GM21423 (cell line): ENCODE measurements at regions not wholly inside any gene's neighbourhood (a gene's known extent, or its start where the extent isn't known, plus 50 kb on each side); places are given as distances from the start of the nearest gene placed in this dataset.
"Not testable (repeated sequence)": the region's sequence is repeated elsewhere in the genome, so short reads cannot be mapped to it uniquely, and the experiment has no call there.

Experiments used
- ATAC-seq: cut with Tn5 transposase; IDR thresholded peaks from one replicate; pipeline ENCODE4 v1.9.1; 2021; ENCODE audit warnings: mild to moderate bottlenecking, moderate library complexity; ENCODE audit not compliant: unreplicated experiment

GRCh38 chr2:118577202-118577601 is 270.2 kb downstream of the EN1 start:
- no peak for ATAC-seq

DNA sequence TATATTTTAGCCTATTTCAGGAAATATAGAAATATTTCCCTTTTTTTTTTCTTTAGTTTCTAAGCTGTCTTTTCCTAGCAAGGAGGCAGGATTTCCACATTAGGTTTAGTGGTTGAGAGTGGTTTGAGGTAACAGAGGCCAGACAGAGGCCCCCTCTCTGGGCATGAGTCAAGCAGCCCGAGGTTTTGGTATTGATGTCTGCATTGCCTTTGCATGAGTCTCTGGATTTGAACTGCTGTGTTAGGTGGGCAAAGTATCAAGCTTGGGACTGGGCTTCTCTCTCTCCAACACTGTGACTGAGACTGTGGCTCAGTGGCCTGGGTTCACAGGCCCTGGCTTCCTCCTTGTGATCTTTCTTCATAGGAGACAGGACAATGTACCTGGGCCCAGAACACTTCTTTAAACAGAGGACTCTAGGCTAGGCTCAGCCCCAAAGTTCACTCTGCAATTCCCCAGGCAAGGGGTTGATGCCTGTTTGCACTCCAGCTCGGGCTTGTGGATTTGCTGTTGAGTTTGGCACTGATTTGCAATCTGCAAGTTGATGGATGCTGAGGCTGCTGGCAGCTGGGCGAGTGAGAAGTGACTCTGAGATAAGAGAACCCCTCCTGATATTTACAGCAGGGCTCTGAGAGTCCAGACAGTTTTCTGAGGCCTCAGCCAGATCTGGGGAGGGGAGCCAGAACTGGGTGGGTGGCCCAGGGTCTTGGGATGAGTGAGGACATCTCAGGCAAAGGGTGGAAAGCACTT is 271.2 kb downstream of the EN1 start:
- ATAC-seq, result no peak

GRCh38 chr2:118572380-118572779 is 275.1 kb downstream of the EN1 start:
- not testable (repeated sequence) for ATAC-seq

DNA sequence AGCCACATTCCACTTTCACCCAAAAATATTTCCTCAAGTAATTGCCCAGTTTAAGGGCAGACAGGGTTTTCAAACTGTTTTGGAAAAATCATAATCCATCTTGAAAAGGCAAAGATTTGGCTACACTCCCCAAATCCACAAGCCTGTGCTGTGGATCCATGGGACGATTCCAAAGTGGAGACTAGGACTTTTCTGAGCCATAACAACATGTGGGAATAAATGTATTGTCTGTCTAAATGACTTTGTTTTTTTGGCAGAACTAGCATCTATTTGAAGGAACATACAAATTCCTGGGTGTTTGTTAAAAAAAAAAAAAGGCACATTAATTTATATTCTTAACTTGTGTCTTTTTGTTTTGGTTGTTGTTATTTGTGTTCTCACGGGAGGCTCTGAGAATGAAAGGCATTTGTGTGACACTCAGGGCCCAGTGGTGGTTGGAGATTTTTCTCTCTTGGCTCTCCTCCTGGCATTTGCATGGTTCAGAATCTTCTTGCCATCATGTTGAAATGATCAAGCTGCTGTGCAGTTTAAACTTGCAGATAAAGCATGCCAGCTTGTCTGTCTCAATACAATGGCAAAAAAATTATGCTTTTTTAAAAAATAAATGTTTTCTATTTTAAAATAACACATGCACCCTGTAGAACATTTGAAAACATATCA is 277.4 kb downstream of the EN1 start:
- no peak for ATAC-seq

DNA sequence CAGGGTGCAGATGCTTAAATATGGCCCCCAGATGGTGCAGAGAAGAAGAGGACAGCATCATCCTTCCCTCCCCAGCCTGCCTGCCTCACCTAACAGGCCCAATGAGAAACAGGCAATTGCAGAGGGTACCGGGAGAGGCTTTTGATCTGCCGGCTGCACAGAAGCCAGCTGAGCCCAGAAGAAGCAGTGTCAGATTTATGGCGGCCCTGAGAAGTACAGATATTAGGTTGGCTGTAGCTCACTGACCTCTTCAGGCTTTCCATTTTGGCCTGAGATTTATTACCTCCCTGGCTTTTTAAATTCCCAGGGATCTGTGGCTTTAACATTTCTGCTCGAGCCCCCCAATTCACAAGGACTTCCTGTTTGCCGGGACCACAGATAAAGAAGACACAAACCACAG is 278.7 kb downstream of the EN1 start:
- no peak for ATAC-seq

GRCh38 chr2:118565786-118566540 is 281.5 kb downstream of the EN1 start:
- no peak for ATAC-seq

- ATAC-seq, result no peak
Observed at GRCh38 chr2:118565301-118565700, 282.1 kb downstream of the EN1 start.

DNA sequence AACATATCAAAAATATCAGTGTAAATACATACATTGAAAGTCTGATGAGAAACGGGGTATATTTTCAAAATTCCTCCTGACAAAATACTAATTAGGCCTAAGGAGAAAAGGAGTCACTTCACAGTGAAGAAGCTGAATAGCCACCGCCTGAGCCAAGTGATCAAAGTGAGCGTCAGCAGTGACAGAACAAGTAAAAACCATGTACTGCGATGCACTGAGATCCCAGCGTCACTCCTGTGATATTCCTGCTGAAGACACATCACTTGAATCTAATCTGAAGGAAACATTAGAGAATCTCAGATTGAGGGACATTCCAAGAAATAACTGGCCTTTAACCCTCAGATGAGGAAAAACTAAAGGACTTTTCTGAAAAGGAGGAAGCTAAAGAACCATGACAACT is 285.3 kb downstream of the EN1 start:
- ATAC-seq, result no peak

DNA sequence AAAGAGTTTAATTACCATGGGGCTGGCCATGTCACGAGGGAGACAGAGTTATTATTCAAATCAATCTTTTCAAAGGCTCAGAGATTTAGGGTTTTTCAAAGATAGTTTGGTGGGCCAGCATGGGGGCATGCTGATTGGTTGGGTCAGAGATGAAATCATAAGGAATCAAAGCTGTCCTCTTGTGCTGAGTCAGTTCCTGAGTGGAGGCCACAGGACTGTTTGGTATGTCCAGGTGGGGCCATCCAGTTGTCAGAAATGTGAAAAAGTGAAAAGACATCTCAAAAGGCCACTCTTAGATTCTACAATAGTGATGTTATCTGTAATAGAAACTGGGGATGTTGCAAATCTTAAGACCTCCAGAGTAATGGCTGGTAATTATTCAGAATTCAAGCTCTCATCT is 288.6 kb downstream of the EN1 start:
- no peak for ATAC-seq

DNA sequence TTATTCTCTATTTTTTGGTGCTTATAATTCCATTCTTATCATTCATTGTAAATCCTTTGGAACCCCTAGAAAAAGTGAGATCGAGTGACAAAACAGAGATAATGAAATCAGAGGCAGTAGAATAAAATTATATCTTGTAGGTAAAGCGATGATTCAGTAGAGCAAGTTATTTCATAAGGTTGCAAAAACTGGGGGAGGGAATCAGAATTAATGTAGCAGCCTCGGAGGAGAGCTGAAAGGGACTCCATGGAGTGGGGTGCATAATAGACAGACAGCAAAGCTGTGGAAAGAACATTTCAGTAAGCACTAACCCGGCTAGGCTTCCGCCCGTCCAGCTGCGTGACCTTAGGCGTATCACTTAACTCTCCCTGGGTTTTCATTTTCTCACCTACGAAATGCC is 289.7 kb downstream of the EN1 start:
- no peak for ATAC-seq

DNA sequence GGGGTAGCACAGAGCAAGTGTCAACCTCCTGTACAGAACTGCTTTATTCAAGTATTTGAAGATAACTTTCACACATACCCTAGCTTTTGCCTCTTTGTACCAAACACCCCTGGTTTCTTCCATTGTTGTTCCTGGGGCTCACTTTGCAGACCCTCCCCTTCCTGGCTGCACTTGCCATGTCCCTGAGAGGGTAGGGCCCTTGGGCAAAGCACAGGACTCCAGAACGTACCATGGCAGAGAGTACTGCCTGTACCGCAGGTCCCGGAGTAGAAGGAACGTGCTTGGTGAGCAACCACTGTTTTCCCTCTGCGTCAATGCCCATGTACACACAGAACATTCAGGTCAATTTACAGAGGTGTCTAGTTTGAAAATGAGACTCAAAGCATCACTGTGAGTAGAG is 290.4 kb downstream of the EN1 start:
- no peak for ATAC-seq

GRCh38 chr2:118554616-118555015 is 292.8 kb downstream of the EN1 start:
- ATAC-seq, result no peak

GRCh38 chr2:118549503-118549902 is 297.9 kb downstream of the EN1 start:
- ATAC-seq, result no peak

GRCh38 chr2:118548880-118549488 is 298.5 kb downstream of the EN1 start:
- no peak for ATAC-seq

GRCh38 chr2:118539290-118539689 is 308.2 kb downstream of the EN1 start:
- no peak for ATAC-seq

GRCh38 chr2:118536306-118536705 is 311.1 kb downstream of the EN1 start:
- no peak for ATAC-seq

GRCh38 chr2:118535818-118536212 is 311.6 kb downstream of the EN1 start:
- ATAC-seq, result no peak

DNA sequence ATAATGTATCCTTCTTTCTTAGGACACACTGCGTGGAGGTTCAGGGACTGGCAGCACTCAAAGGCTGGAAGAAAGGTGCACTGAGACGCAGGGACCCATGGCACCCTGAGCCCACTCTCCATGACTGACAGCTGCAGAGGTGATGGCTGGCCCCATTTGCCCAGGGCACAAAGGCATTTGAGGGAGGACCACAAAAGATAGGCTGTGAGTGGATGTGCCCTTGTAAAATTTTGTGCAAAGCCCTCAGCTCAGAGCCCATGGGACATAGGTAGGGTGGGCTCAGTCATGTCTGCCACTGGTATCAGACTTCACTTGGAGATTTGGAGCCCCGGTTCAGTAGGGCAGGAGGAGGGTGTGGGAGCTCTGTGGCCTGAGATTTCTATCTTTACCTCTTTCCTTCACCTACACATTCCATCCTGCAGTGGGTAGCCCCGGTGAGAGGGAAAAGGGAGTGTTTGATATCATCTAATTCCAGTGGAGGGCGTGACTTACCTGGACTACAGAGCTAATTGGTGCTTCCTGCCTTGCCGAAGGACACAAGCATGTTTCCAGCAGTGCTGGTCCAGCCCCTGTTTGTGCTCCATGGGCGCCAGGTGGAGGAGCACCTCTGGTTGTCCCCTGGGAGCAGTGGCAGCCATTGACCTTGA is 312.2 kb downstream of the EN1 start:
- ATAC-seq, result no peak

GRCh38 chr2:118530976-118531375 is 316.5 kb downstream of the EN1 start:
- ATAC-seq, result no peak

DNA sequence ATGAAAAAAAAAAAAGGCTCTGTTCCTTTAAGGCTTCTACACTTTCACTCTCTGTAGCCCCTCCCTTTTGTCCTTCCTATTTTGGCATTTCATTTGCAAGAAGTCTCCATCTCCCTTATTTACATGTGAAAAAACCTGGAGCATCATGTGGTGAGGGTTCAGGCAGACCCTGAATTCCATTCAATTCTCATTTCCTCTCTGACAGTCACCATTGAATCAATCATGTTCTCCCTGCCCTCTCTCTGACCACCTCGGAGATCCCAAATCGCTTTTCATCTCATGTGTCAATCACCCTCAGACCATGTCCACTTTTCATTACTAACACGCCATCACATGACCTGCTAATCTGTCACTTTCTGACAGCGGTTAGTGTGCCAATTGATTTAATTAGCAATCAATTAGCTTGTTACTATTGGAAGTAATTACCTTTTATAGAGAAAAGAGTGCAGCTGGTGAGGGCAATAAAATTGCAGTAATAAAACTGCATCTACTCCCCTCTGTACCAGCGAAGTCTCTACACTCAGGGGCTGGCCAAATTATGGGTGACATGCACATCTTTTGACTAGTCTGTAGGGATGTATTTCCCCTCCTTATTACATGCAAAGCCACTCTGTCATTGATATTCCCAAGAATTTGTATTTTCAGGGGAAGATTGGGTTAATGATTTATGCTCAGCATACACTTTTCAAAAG is 317.4 kb downstream of the EN1 start:
- ATAC-seq, result no peak
